GM12892 (cell line): ENCODE measurements at regions not wholly inside any gene's neighbourhood (a gene's known extent, or its start where the extent isn't known, plus 50 kb on each side); places are given as distances from the start of the nearest gene placed in this dataset.

Source experiments
- POLR2A ChIP-seq: IDR thresholded peaks from 2 replicates; pipeline ENCODE4 v1.6.1; 2011; ENCODE audit warnings: low read depth, low read length, control low read depth
- POLR2AphosphoS5 ChIP-seq: IDR thresholded peaks from 2 replicates; pipeline ENCODE4 v1.6.1; 2011; ENCODE audit warnings: low read depth, low read length, control low read depth
- TAF1 ChIP-seq: IDR thresholded peaks from 2 replicates; pipeline ENCODE4 v1.6.1; 2011; ENCODE audit warnings: low read depth, mild to moderate bottlenecking, control low read depth, low read length, borderline replicate concordance

- TF ChIP-seq TAF1 (no peak), POLR2AphosphoS5 (no peak), POLR2A (no peak)
Measured at GRCh38 chr12:125919856-125920470, 854.7 kb downstream of the AACS start.
